Rectal smooth muscle tissue (tissue), 1 donor: ENCODE measurements at regions not wholly inside any gene's neighbourhood (a gene's known extent, or its start where the extent isn't known, plus 50 kb on each side); places are given as distances from the start of the nearest gene placed in this dataset.

Experiments
- H3K27ac ChIP-seq: one replicate; pipeline ENCODE4 v1.7.0; 2013; ENCODE audit warnings: low read depth, low read length, inconsistent platforms
- H3K27me3 ChIP-seq: one replicate; pipeline ENCODE4 v1.7.0; 2013; ENCODE audit warnings: low read length; ENCODE audit not compliant: control insufficient read depth, insufficient read depth
- H3K36me3 ChIP-seq: one replicate; pipeline ENCODE4 v1.7.0; 2013; ENCODE audit warnings: low read length; ENCODE audit not compliant: control insufficient read depth, insufficient read depth
- H3K4me1 ChIP-seq: one replicate; pipeline ENCODE4 v1.7.0; 2013; ENCODE audit warnings: low read length; ENCODE audit not compliant: control insufficient read depth, insufficient read depth
- H3K4me3 ChIP-seq: one replicate; pipeline ENCODE4 v1.7.0; 2013; ENCODE audit warnings: low read length
- H3K9ac ChIP-seq: one replicate; pipeline ENCODE4 v1.7.0; 2013; ENCODE audit warnings: low read length

- H3K27me3 ChIP-seq: no peaks in the 10 kb centered on the region
These were observed 51.3 kb upstream of the PFKP start for GRCh38 chr10:3016016-3016415.

GRCh38 chr10:3014968-3015367 is 52.4 kb upstream of the PFKP start:
- no peak overlapping the region for H3K4me3 ChIP-seq
- H3K27me3 ChIP-seq: no peaks in the 10 kb centered on the region
- no peaks in the 10 kb centered on the region for H3K4me1 ChIP-seq
- no peak overlapping the region for H3K27ac ChIP-seq
- no peaks in the 10 kb centered on the region for H3K36me3 ChIP-seq
- no peak overlapping the region for H3K9ac ChIP-seq

More at GRCh38 chr10:3016016-3016415, 51.3 kb upstream of the PFKP start:
- H3K9ac ChIP-seq: no peak overlapping the region
- H3K36me3 ChIP-seq: no peaks in the 10 kb centered on the region
- H3K27ac ChIP-seq: no peak overlapping the region
- no peaks in the 10 kb centered on the region for H3K4me1 ChIP-seq
- H3K4me3 ChIP-seq: no peak overlapping the region

GRCh38 chr10:3012223-3012622 is 55.1 kb upstream of the PFKP start:
- Histone ChIP-seq H3K4me1 (no peaks in the 10 kb centered on the region), H3K4me3 (no peak overlapping the region), H3K36me3 (no peaks in the 10 kb centered on the region), H3K27me3 (no peaks in the 10 kb centered on the region), H3K9ac (no peak overlapping the region), H3K27ac (no peak overlapping the region)

- no peaks in the 10 kb centered on the region for H3K27me3 ChIP-seq
- H3K27ac ChIP-seq: no peak overlapping the region
- H3K4me1 ChIP-seq: no peaks in the 10 kb centered on the region
- H3K9ac ChIP-seq: no peak overlapping the region
- H3K36me3 ChIP-seq: no peaks in the 10 kb centered on the region
- H3K4me3 ChIP-seq: no peak overlapping the region
These were observed 56.4 kb upstream of the PFKP start for GRCh38 chr10:3010816-3011460.

GRCh38 chr10:3010334-3010733 is 57.0 kb upstream of the PFKP start:
- H3K9ac ChIP-seq: no peak overlapping the region
- H3K27me3 ChIP-seq: no peaks in the 10 kb centered on the region
- no peaks in the 10 kb centered on the region for H3K36me3 ChIP-seq
- H3K4me3 ChIP-seq: no peak overlapping the region
- no peaks in the 10 kb centered on the region for H3K4me1 ChIP-seq
- no peak overlapping the region for H3K27ac ChIP-seq

GRCh38 chr10:3009341-3009740 is 58.0 kb upstream of the PFKP start:
- Histone ChIP-seq H3K27me3 (no peaks in the 10 kb centered on the region), H3K9ac (no peak overlapping the region), H3K4me3 (no peak overlapping the region), H3K4me1 (no peaks in the 10 kb centered on the region), H3K36me3 (no peaks in the 10 kb centered on the region), H3K27ac (no peak overlapping the region)

- Histone ChIP-seq H3K27me3 (no peaks in the 10 kb centered on the region), H3K9ac (no peak overlapping the region), H3K36me3 (no peaks in the 10 kb centered on the region), H3K4me3 (no peak overlapping the region), H3K4me1 (no peaks in the 10 kb centered on the region), H3K27ac (no peak overlapping the region)
These were observed 58.7 kb upstream of the PFKP start for GRCh38 chr10:3008518-3009195.

GRCh38 chr10:3006607-3007006 is 60.7 kb upstream of the PFKP start:
- H3K4me1 ChIP-seq: no peaks in the 10 kb centered on the region
- H3K9ac ChIP-seq: no peak overlapping the region
- no peak overlapping the region for H3K27ac ChIP-seq
- H3K27me3 ChIP-seq: no peaks in the 10 kb centered on the region
- H3K36me3 ChIP-seq: no peaks in the 10 kb centered on the region
- no peak overlapping the region for H3K4me3 ChIP-seq

- Histone ChIP-seq H3K27me3 (no peaks in the 10 kb centered on the region), H3K27ac (no peak overlapping the region), H3K36me3 (no peaks in the 10 kb centered on the region), H3K9ac (no peak overlapping the region), H3K4me1 (no peaks in the 10 kb centered on the region), H3K4me3 (no peak overlapping the region)
These were observed 61.3 kb upstream of the PFKP start for GRCh38 chr10:3006093-3006492.

- no peak overlapping the region for H3K9ac ChIP-seq
- no peaks in the 10 kb centered on the region for H3K36me3 ChIP-seq
- no peaks in the 10 kb centered on the region for H3K27me3 ChIP-seq
- H3K4me3 ChIP-seq: no peak overlapping the region
- H3K27ac ChIP-seq: no peak overlapping the region
- H3K4me1 ChIP-seq: no peaks in the 10 kb centered on the region
These were observed 65.0 kb upstream of the PFKP start for GRCh38 chr10:3002304-3002703.

- Histone ChIP-seq H3K27me3 (no peaks in the 10 kb centered on the region), H3K36me3 (no peaks in the 10 kb centered on the region)
These were observed 67.3 kb upstream of the PFKP start for GRCh38 chr10:3000048-3000447.

GRCh38 chr10:2994221-2994961 is 73.0 kb upstream of the PFKP start:
- Histone ChIP-seq H3K9ac (no peak overlapping the region), H3K4me1 (no peaks in the 10 kb centered on the region), H3K27ac (no peak overlapping the region), H3K36me3 (no peaks in the 10 kb centered on the region), H3K27me3 (no peaks in the 10 kb centered on the region), H3K4me3 (no peak overlapping the region)

More at GRCh38 chr10:3000048-3000447, 67.3 kb upstream of the PFKP start:
- Histone ChIP-seq H3K9ac (no peak overlapping the region), H3K27ac (no peak overlapping the region), H3K4me1 (no peaks in the 10 kb centered on the region), H3K4me3 (no peak overlapping the region)
